ENCODE measurements at regions not wholly inside any gene's neighbourhood (a gene's known extent, or its start where the extent isn't known, plus 50 kb on each side); places are given as distances from the start of the nearest gene placed in this dataset.

DNA sequence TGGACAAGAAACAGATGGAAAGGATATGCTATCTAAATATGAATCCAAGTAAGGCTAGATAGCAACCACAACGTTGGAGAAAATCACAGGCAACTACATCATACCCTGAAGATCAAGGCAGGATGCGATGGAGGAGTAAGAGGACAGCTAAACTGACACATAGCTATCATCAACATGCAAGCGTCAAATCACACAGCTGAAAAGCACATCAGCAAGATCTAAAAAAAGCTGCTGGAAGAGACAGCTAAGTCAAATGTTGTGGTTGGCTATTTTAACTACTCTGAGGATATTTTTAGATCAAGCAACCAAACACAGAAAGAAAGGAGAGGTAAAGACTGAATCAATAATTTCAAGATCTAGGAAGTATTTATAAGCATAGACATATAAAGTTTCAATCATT, 466.9 kb downstream of the BRD1 start:
- H3K4me1 Mint-ChIP-seq: no peaks in the 10 kb centered on the region
- DNase-seq: no peak
- no peaks in the 10 kb centered on the region for H3K9me3 Mint-ChIP-seq
- H3K36me3 Mint-ChIP-seq: no peaks in the 10 kb centered on the region
- H3K27ac Mint-ChIP-seq: no peak overlapping the region
- ChIA-PET CTCF (no interaction called here), POLR2A (no interaction called here)
- no peak overlapping the region for H3K4me3 ChIP-seq (ENCODE audit: low read length)
- no peak overlapping the region for H3K4me3 Mint-ChIP-seq
- H3K27me3 Mint-ChIP-seq: peaks cover 5 to 14% of the 10 kb centered on the region in 2 donors
- H3K9me3 ChIP-seq (ENCODE audit: low read length): no peaks in the 10 kb centered on the region
- H3K36me3 ChIP-seq (ENCODE audit: insufficient read depth, low read length): no peaks in the 10 kb centered on the region
- no peak overlapping the region for H3K27ac ChIP-seq (ENCODE audit: low read depth, low read length)
- no peaks in the 10 kb centered on the region for H3K4me1 ChIP-seq (ENCODE audit: insufficient read depth, low read length)
- H3K27me3 ChIP-seq (ENCODE audit: insufficient read depth, low read length, poor library complexity, severe bottlenecking): no peaks in the 10 kb centered on the region

DNA sequence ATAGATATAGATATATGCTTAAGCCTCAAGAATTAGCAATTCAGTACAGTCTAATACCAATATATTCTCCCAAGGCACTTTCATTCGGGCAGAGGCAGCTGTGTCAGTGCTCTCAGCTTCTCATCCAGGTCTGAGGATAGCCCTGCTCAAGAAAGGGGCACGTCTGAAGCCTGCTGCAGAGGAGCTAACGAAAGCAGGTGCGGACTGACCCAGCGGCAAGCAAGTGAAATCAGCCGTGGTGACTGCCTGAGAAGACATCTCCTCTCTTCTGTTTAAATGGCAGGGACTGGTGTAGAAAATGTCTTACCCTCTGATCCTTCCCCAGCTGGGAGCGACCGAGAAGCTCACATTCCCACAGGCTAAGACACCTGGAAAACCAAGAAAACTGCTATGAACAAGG, 468.6 kb downstream of the BRD1 start:
- Histone ChIP-seq H3K36me3 (ENCODE audit: insufficient read depth, low read length) (no peaks in the 10 kb centered on the region), H3K9me3 (ENCODE audit: low read length) (no peaks in the 10 kb centered on the region), H3K4me3 (ENCODE audit: low read length) (no peak overlapping the region), H3K27me3 (ENCODE audit: insufficient read depth, low read length, poor library complexity, severe bottlenecking) (no peaks in the 10 kb centered on the region), H3K27ac (ENCODE audit: low read depth, low read length) (no peak overlapping the region), H3K4me1 (ENCODE audit: insufficient read depth, low read length) (no peaks in the 10 kb centered on the region)
- Mint-ChIP-seq H3K4me1 (no peaks in the 10 kb centered on the region), H3K27me3 (peaks cover 6 to 18% of the 10 kb centered on the region in 2 donors), H3K9me3 (no peaks in the 10 kb centered on the region), H3K27ac (no peak overlapping the region), H3K4me3 (no peak overlapping the region), H3K36me3 (no peaks in the 10 kb centered on the region)
- ChIA-PET POLR2A (no interaction called here), CTCF (no interaction called here)
- no peak for DNase-seq

DNA sequence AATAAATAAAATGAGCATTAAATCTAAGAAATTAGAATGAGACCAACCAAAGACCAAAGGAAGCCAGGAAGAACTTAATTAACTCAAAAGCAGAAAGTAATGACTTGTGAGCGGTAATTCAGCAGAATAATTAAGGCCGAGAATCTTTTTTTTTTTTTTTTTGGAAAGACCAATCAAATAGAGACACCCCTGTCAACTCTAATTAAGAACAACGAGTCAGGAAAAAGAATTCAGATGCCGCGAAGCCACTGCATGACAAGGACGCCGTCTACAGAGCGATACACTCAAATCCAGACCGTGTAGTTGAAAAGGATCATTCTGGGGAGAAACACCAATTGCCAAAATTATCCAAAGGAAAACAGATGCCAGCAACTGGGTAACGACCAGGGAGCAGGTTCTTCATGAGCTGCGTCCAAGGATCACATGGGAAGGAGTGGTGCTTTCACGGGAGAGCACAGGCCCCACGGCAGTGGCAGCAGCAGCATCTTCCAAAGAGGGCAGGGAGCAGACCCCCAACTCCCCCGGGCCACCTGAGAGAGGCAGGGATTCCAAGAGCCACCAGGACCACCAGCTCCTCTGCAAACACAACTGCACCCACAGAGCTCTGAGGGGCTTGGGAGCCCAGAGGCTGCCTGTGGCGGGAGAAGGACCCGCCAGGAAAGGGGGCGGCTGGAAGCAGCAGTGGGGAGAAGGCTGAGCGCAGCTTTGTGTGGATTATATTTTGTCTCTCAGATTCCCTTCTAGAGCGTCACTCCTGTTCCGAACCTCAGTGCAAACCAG, 469.8 kb downstream of the BRD1 start:
- H3K27me3 Mint-ChIP-seq: peaks cover 8 to 26% of the 10 kb centered on the region in 2 donors
- ChIA-PET POLR2A (no interaction called here), CTCF (no interaction called here)
- H3K4me1 Mint-ChIP-seq: no peaks in the 10 kb centered on the region
- H3K4me1 ChIP-seq (ENCODE audit: insufficient read depth, low read length): no peaks in the 10 kb centered on the region
- H3K36me3 Mint-ChIP-seq: no peaks in the 10 kb centered on the region
- H3K9me3 Mint-ChIP-seq: no peaks in the 10 kb centered on the region
- H3K27ac Mint-ChIP-seq: peak overlapping the region in 1 of 8 donors; percentile 44
- no peak overlapping the region for H3K4me3 ChIP-seq (ENCODE audit: low read length)
- H3K27ac ChIP-seq (ENCODE audit: low read depth, low read length): no peak overlapping the region
- no peaks in the 10 kb centered on the region for H3K27me3 ChIP-seq (ENCODE audit: insufficient read depth, low read length, poor library complexity, severe bottlenecking)
- H3K36me3 ChIP-seq (ENCODE audit: insufficient read depth, low read length): no peaks in the 10 kb centered on the region
- DNase-seq: no peak
- no peaks in the 10 kb centered on the region for H3K9me3 ChIP-seq (ENCODE audit: low read length)
- no peak overlapping the region for H3K4me3 Mint-ChIP-seq

DNA sequence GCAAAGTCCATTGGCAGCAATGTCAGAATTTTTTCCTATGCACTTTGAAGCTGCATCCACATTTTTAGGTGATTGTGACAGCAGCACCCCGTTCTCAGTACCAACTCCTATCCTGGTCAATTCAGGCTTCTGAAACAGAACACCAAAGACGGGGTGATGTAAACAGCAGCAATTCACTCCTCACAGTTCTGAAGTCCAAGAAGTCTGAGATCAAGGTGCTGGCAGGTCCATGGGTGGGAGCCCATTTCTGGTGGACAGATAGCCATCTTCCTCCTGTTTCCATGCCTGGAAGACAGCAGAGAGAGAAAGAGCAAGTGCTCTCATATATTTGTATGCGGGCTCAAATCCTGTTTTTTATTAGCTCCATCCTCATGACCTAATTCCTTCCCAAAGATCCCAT, 471.2 kb downstream of the BRD1 start:
- ChIA-PET CTCF (no interaction called here), POLR2A (no interaction called here)
- H3K4me3 Mint-ChIP-seq: no peak overlapping the region
- H3K27ac ChIP-seq (ENCODE audit: low read depth, low read length): no peak overlapping the region
- no peaks in the 10 kb centered on the region for H3K9me3 ChIP-seq (ENCODE audit: low read length)
- no peak for DNase-seq
- H3K27ac Mint-ChIP-seq: no peak overlapping the region
- no peaks in the 10 kb centered on the region for H3K4me1 ChIP-seq (ENCODE audit: insufficient read depth, low read length)
- no peaks in the 10 kb centered on the region for H3K4me1 Mint-ChIP-seq
- no peaks in the 10 kb centered on the region for H3K9me3 Mint-ChIP-seq
- no peaks in the 10 kb centered on the region for H3K36me3 ChIP-seq (ENCODE audit: insufficient read depth, low read length)
- no peaks in the 10 kb centered on the region for H3K27me3 ChIP-seq (ENCODE audit: insufficient read depth, low read length, poor library complexity, severe bottlenecking)
- H3K4me3 ChIP-seq (ENCODE audit: low read length): no peak overlapping the region
- peaks cover 8 to 36% of the 10 kb centered on the region in 2 donors for H3K27me3 Mint-ChIP-seq
- H3K36me3 Mint-ChIP-seq: no peaks in the 10 kb centered on the region

DNA sequence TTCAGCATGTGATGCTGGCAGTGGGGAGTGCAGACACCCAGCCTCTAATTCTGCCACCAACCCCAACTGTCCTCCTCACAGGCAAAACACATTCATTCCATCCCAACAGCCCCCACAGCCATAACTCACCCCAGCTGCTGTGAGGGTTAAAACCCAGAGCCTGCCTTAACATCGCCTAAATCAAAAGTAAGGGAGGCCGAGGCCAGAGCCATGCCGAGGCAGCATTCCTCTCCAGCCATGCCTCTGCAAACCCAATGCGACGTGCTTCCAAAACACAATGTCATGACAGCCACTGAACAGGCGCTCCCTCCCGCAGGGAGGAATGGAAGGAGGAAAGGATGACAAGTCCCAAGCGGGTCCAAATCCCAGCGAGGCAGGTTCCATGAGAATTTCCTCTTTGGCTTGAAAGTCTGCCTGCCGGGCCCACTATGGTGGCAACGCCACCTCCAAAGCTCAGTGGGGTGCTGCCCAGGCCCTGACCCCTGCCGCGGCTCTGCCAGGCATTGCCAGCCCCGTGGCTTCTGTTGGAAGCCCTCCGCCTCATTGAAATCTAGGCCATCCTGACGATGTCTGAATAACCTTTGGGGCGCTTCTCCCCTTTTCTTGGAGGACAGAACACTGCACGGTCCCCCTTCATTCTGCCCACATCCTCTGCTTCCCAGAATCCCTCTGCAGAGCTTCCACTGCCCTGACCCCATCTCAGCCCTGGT, 472.3 kb downstream of the BRD1 start:
- no peak for DNase-seq
- Mint-ChIP-seq H3K27me3 (peaks cover 9 to 39% of the 10 kb centered on the region in 2 donors), H3K36me3 (no peaks in the 10 kb centered on the region), H3K4me3 (no peak overlapping the region), H3K27ac (no peak overlapping the region), H3K4me1 (no peaks in the 10 kb centered on the region), H3K9me3 (no peaks in the 10 kb centered on the region)
- CTCF ChIA-PET: no interaction called here
- no peak overlapping the region for H3K4me3 ChIP-seq (ENCODE audit: low read length)
- POLR2A ChIA-PET: no interaction called here
- no peaks in the 10 kb centered on the region for H3K4me1 ChIP-seq (ENCODE audit: insufficient read depth, low read length)
- H3K27ac ChIP-seq (ENCODE audit: low read depth, low read length): no peak overlapping the region
- no peaks in the 10 kb centered on the region for H3K36me3 ChIP-seq (ENCODE audit: insufficient read depth, low read length)
- H3K27me3 ChIP-seq (ENCODE audit: insufficient read depth, low read length, poor library complexity, severe bottlenecking): no peaks in the 10 kb centered on the region
- no peaks in the 10 kb centered on the region for H3K9me3 ChIP-seq (ENCODE audit: low read length)

DNA sequence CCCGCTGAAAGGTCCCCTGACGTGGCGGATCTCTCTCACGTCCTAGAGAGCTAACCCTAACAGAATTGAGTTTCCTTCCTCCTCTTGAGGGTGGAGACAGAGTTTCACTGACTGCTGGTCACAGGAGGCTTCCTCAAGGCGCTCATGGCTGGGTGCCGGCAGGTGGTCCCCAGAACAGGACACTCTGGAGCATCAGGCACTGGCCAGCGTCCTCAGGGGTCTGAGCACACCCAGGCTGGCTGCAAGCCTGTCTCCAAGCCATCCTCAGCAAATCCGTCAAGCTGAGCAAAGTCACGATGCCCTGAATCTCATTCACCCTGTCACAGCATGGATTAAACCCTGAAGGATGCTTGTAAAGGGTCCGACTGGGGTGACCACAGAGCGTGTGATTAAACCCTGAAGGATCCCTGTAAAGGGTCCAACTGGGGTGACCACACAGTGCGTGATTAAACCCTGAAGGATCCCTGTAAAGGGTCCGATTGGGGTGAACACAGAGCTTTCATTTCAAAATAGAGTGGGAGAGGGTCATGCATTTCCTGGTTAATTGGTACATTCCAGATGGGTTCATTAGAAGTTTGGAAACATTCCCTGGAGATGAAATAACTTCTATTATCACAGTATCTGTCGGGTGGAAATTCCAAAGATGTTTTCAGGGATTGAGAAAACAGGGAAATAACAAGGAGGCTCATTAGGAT, 473.0 kb downstream of the BRD1 start:
- DNase-seq: no peak
- H3K27ac Mint-ChIP-seq: no peak overlapping the region
- H3K9me3 ChIP-seq (ENCODE audit: low read length): no peaks in the 10 kb centered on the region
- CTCF ChIA-PET: no interaction called here
- no peaks in the 10 kb centered on the region for H3K9me3 Mint-ChIP-seq
- peaks cover 9 to 42% of the 10 kb centered on the region in 2 donors for H3K27me3 Mint-ChIP-seq
- no peaks in the 10 kb centered on the region for H3K4me1 Mint-ChIP-seq
- H3K36me3 ChIP-seq (ENCODE audit: insufficient read depth, low read length): no peaks in the 10 kb centered on the region
- H3K4me1 ChIP-seq (ENCODE audit: insufficient read depth, low read length): no peaks in the 10 kb centered on the region
- no peaks in the 10 kb centered on the region for H3K36me3 Mint-ChIP-seq
- H3K4me3 Mint-ChIP-seq: no peak overlapping the region
- POLR2A ChIA-PET: no interaction called here
- H3K27ac ChIP-seq (ENCODE audit: low read depth, low read length): no peak overlapping the region
- H3K4me3 ChIP-seq (ENCODE audit: low read length): no peak overlapping the region
- no peaks in the 10 kb centered on the region for H3K27me3 ChIP-seq (ENCODE audit: insufficient read depth, low read length, poor library complexity, severe bottlenecking)

DNA sequence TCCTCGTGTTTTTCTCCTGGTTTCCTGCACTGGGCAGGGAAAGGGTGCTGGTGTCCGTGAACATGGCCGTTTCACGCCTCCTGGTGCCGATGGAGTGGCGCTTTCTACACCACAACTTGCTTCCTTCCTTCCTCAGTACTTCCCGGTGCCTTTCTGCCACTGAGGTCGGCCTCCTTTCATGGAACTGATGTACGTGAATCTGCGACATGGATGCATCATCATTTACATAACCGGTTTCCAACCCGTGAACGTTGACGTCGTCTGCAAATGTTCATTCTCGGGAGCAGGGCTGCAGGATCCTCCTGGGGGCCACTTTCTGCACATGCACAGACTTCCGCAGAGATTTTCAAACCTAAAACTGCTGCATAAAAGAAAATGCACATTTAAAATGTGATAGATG, 474.4 kb downstream of the BRD1 start:
- Mint-ChIP-seq H3K27ac (no peak overlapping the region), H3K4me1 (no peaks in the 10 kb centered on the region), H3K9me3 (no peaks in the 10 kb centered on the region), H3K36me3 (no peaks in the 10 kb centered on the region), H3K4me3 (no peak overlapping the region), H3K27me3 (peaks cover 9 to 48% of the 10 kb centered on the region in 2 donors)
- no peak overlapping the region for H3K27ac ChIP-seq (ENCODE audit: low read depth, low read length)
- DNase-seq: no peak
- no peaks in the 10 kb centered on the region for H3K27me3 ChIP-seq (ENCODE audit: insufficient read depth, low read length, poor library complexity, severe bottlenecking)
- H3K4me3 ChIP-seq (ENCODE audit: low read length): no peak overlapping the region
- no peaks in the 10 kb centered on the region for H3K9me3 ChIP-seq (ENCODE audit: low read length)
- no peaks in the 10 kb centered on the region for H3K4me1 ChIP-seq (ENCODE audit: insufficient read depth, low read length)
- ChIA-PET CTCF (no interaction called here), POLR2A (no interaction called here)
- H3K36me3 ChIP-seq (ENCODE audit: insufficient read depth, low read length): no peaks in the 10 kb centered on the region

DNA sequence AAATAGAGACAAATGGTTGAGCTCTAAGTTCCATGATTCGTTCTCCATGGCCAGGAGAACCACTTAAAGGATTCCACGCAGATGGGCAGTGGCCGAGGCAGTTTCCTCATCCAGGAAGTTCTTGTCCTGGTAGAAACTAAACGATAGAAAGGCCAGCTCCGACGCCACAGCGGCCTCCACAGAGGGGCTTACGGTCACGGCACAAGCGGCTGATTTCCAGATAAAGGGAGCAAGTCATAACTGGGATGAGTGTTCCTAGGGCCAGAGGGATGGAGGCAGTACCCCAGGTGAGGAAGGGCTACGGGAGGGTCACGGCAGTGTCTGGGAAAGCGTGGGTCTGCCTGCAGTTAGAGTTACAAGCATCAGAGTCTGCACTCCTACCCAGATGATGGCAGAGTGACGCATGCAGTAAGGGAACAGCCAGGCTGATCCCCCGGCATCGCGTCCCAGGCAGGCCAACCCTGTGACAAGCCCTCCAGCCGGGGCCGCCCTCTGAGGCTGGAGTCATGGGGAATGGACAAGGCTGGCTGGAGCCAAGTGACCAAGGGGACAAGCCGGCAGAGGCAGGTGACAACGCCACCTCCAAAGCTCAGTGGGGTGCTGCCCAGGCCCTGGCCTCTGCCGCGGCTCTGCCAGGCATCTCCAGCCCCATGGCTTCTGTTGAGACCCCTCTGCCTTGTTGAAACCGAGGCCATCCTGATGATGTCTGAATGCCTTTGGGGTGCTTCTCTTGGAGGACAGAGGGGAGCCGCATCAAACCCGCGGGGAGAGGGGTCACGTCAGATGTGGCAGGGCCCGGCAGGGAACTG, 475.1 kb downstream of the BRD1 start:
- no peaks in the 10 kb centered on the region for H3K4me1 Mint-ChIP-seq
- Histone ChIP-seq H3K9me3 (ENCODE audit: low read length) (no peaks in the 10 kb centered on the region), H3K27ac (ENCODE audit: low read depth, low read length) (no peak overlapping the region), H3K27me3 (ENCODE audit: insufficient read depth, low read length, poor library complexity, severe bottlenecking) (no peaks in the 10 kb centered on the region), H3K4me3 (ENCODE audit: low read length) (no peak overlapping the region), H3K36me3 (ENCODE audit: insufficient read depth, low read length) (no peaks in the 10 kb centered on the region), H3K4me1 (ENCODE audit: insufficient read depth, low read length) (no peaks in the 10 kb centered on the region)
- no peak overlapping the region for H3K4me3 Mint-ChIP-seq
- H3K9me3 Mint-ChIP-seq: no peaks in the 10 kb centered on the region
- DNase-seq: no peak
- no peak overlapping the region for H3K27ac Mint-ChIP-seq
- CTCF ChIA-PET: no interaction called here
- POLR2A ChIA-PET: no interaction called here
- H3K27me3 Mint-ChIP-seq: peaks cover 9 to 48% of the 10 kb centered on the region in 2 donors
- no peaks in the 10 kb centered on the region for H3K36me3 Mint-ChIP-seq

All from CD8-positive, alpha-beta memory T cell (primary cell).